ENCODE measurements at regions not wholly inside any gene's neighbourhood (a gene's known extent, or its start where the extent isn't known, plus 50 kb on each side); places are given as distances from the start of the nearest gene placed in this dataset.

GRCh38 chr7:121623130-121623872 is 227.2 kb upstream of the FAM3C start (continued):
- TF ChIP-seq CHD4 (IDR thresholded peaks at IDR 0.05; ENCODE audit: borderline replicate concordance) (no peak), EHF (CRISPR knock-in tag; IDR thresholded peaks at IDR 0.05) (no peak), POLR2A (IDR thresholded peaks at IDR 0.05; ENCODE audit: low read length) (no peak), SREBF2 (IDR thresholded peaks at IDR 0.05) (no peak)
- TF ChIP-seq, protein P1, sequence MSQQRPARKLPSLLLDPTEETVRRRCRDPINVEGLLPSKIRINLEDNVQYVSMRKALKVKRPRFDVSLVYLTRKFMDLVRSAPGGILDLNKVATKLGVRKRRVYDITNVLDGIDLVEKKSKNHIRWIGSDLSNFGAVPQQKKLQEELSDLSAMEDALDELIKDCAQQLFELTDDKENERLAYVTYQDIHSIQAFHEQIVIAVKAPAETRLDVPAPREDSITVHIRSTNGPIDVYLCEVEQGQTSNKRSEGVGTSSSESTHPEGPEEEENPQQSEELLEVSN (IDR thresholded peaks at IDR 0.05; ENCODE audit: borderline replicate concordance, low read depth): no peak

DNA sequence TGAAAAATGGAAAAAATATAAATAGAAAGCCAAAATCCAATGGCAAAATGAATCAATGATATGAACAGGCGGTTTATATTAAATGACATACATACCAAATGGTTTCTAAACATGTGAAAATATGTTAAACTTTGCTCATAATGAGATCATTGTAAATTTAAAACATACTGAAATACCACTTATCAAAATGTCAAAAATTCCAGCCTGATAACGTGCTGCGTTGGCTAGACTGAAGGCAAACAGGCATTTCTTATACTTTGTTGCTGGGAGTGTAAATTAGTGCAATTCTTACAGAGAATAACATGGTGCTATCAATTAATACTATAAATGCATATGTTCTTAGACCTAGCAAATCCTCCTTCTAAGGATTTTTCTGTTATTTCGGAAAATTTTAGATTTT is 225.8 kb upstream of the FAM3C start:
- Histone ChIP-seq H3K4me1 (no peaks in the 10 kb centered on the region), H3K9me3 (no peaks in the 10 kb centered on the region), H3K4me3 (no peak overlapping the region), H3K27ac (no peak overlapping the region), H3K4me2 (no peak overlapping the region)
- no peak for TF ChIP-seq REST (IDR thresholded peaks at IDR 0.05)
- TF ChIP-seq ZSCAN20 (CRISPR knock-in tag; IDR thresholded peaks at IDR 0.05): no peak
- no peak for TF ChIP-seq ELK1 (IDR thresholded peaks at IDR 0.05; ENCODE audit: low read depth, low read length)
- TF ChIP-seq TFCP2L1 (CRISPR knock-in tag; IDR thresholded peaks at IDR 0.05): no peak
- TF ChIP-seq MAZ (IDR thresholded peaks at IDR 0.05; ENCODE audit: borderline replicate concordance, low read depth, low read length): no peak
- TF ChIP-seq RCOR1 (IDR thresholded peaks at IDR 0.05; ENCODE audit: low read depth, low read length): no peak
- TF ChIP-seq ZFP36 (IDR thresholded peaks at IDR 0.05; ENCODE audit: borderline replicate concordance, partially characterized antibody): no peak
- TF ChIP-seq GATA3 (IDR thresholded peaks at IDR 0.05; ENCODE audit: borderline replicate concordance): no peak
- no peak for TF ChIP-seq MYC (IDR thresholded peaks at IDR 0.05; ENCODE audit: borderline replicate concordance, low read length)
- TF ChIP-seq NFE2L2 (conservative IDR thresholded peaks at IDR 0.05; ENCODE audit: low read length): no peak
- TF ChIP-seq RFX5 (IDR thresholded peaks at IDR 0.05): no peak
- TF ChIP-seq KDM1A (IDR thresholded peaks at IDR 0.05; ENCODE audit: low read depth): no peak
- TF ChIP-seq FOSL2 (IDR thresholded peaks at IDR 0.05): no peak
- no peak for TF ChIP-seq FOSL2 (CRISPR knock-in tag; IDR thresholded peaks at IDR 0.05)
- no peak for TF ChIP-seq CEBPB (IDR thresholded peaks at IDR 0.05)
- no peak for TF ChIP-seq POLR2AphosphoS2 (conservative IDR thresholded peaks at IDR 0.05; ENCODE audit: low read length)
- TF ChIP-seq, protein P2, sequence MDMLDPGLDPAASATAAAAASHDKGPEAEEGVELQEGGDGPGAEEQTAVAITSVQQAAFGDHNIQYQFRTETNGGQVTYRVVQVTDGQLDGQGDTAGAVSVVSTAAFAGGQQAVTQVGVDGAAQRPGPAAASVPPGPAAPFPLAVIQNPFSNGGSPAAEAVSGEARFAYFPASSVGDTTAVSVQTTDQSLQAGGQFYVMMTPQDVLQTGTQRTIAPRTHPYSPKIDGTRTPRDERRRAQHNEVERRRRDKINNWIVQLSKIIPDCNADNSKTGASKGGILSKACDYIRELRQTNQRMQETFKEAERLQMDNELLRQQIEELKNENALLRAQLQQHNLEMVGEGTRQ (IDR thresholded peaks at IDR 0.05): no peak
- TF ChIP-seq JUNB (IDR thresholded peaks at IDR 0.05): no peak
- no peak for TF ChIP-seq MAFK (IDR thresholded peaks at IDR 0.05; ENCODE audit: partially characterized antibody)
- ATAC-seq (no peak), FAIRE-seq (no peak), DNase-seq (ENCODE audit: low read depth in 1 of 2, low spot score in 1 of 2) (no peak)
- 33% methylated on average over 4 of the region's 4 CpGs for WGBS (ENCODE audit: missing lambda C conversion rate)
- CTCF ChIA-PET: interaction anchor here (0.6 to 1.4 kb wide), 3 partner anchors 9 to 267 kb away, joined by 3 to 5 read pairs (median 4); no protein-coding TSS in a partner anchor
- POLR2A ChIA-PET: no interaction called here
